ENCODE measurements at regions not wholly inside any gene's neighbourhood (a gene's known extent, or its start where the extent isn't known, plus 50 kb on each side); places are given as distances from the start of the nearest gene placed in this dataset.

DNA sequence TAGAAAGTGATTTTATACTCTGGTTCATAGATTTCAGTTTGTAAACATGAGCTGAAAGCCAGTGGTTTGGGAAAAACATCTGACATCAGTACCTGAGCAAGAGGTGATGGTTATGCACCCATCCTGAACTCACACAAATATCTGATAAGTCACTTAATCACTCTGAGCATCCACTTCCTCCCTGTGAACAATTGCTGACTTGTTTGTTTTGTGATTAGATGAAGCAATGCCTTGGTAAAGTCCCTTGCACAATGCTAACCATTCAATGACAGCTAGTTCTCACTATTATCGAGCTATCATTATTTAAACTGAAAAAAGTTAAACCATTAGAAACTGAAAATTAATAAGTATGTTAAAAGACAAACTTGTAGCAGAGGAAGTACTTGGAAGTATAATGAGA lies 303.0 kb downstream of the PLOD2 start:
- TF ChIP-seq CTCF (IDR thresholded peaks at IDR 0.05; ENCODE audit: poor library complexity, severe bottlenecking) (no peak), TAF1 (IDR thresholded peaks at IDR 0.05; ENCODE audit: low read depth) (no peak)
